ENCODE measurements at regions not wholly inside any gene's neighbourhood (a gene's known extent, or its start where the extent isn't known, plus 50 kb on each side); places are given as distances from the start of the nearest gene placed in this dataset.

DNA sequence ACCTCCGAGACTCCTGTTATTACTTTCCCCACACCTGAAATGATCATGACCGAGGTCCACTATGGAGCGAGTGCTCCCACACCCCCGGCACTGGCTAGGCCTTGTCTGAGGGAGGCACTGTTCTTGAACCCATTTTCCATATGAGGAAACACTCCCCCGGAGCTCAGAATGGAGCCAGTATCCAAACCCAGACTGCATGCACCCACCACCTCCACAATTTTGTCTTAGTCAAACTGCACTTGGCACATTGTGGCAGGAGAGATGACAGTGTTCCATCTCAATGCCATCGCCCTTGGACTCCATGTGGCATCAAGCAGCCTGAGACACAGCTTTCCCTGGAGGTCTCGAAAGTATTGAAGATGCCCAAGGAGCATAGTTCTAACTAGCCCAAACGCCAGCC, 154.1 kb downstream of the NUP210 start:
- H3K4me3 ChIP-seq (ENCODE audit: insufficient read depth, low read length, poor library complexity, severe bottlenecking) = no peak overlapping the region
- no peaks in the 10 kb centered on the region for H3K9me2 ChIP-seq (replicated peaks; ENCODE audit: insufficient read depth, low read length)
- no peaks in the 10 kb centered on the region for H3F3A ChIP-seq (ENCODE audit: insufficient read depth)
- no peaks in the 10 kb centered on the region for H3K27me3 ChIP-seq (ENCODE audit: low read length)
- H3K4me2 ChIP-seq (ENCODE audit: low read depth, low read length, poor library complexity, severe bottlenecking) = no peak overlapping the region
- H3K9me3 ChIP-seq (ENCODE audit: insufficient read depth, low read length) = no peaks in the 10 kb centered on the region
- H3K9ac ChIP-seq (ENCODE audit: low read length) = no peak overlapping the region
- no peak overlapping the region for H3K27ac ChIP-seq (ENCODE audit: low read depth, low read length)
- no peaks in the 10 kb centered on the region for H3K79me2 ChIP-seq (ENCODE audit: insufficient read depth, low read length)
- H2AFZ ChIP-seq (ENCODE audit: low read depth, low read length, severe bottlenecking) = no peak overlapping the region
- TF ChIP-seq, protein P1, sequence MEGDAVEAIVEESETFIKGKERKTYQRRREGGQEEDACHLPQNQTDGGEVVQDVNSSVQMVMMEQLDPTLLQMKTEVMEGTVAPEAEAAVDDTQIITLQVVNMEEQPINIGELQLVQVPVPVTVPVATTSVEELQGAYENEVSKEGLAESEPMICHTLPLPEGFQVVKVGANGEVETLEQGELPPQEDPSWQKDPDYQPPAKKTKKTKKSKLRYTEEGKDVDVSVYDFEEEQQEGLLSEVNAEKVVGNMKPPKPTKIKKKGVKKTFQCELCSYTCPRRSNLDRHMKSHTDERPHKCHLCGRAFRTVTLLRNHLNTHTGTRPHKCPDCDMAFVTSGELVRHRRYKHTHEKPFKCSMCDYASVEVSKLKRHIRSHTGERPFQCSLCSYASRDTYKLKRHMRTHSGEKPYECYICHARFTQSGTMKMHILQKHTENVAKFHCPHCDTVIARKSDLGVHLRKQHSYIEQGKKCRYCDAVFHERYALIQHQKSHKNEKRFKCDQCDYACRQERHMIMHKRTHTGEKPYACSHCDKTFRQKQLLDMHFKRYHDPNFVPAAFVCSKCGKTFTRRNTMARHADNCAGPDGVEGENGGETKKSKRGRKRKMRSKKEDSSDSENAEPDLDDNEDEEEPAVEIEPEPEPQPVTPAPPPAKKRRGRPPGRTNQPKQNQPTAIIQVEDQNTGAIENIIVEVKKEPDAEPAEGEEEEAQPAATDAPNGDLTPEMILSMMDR (IDR thresholded peaks at IDR 0.05; ENCODE audit: insufficient read depth, low read length, poor library complexity, severe bottlenecking) = no peak
- no peak for TF ChIP-seq EZH2phosphoT487 (conservative IDR thresholded peaks at IDR 0.05; ENCODE audit: low read length)
- H3K36me3 ChIP-seq (ENCODE audit: low read length) = no peaks in the 10 kb centered on the region
- no peaks in the 10 kb centered on the region for H4K20me1 ChIP-seq (ENCODE audit: low read depth, low read length)

DNA sequence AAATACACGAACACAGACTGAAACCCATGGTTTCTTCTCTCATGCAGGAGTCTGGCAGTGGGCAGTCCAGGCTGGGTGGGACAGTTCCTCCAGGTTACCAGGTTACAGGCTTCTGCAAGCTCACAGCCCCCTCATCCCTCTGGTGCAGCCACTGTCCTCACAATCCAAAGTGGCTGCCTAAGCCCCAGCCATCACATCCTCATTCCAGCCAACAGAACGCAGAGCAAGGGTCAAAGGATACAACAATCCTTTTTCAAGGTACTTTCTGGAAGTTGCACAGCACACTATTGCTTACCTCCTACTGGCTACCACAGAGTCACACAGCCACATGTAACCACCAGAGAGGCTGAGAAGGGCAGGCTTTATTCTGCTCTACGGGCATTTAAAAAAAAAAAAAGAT, 154.6 kb downstream of the NUP210 start:
- Histone ChIP-seq H3K27me3 (ENCODE audit: low read length) (no peaks in the 10 kb centered on the region), H3K4me3 (ENCODE audit: insufficient read depth, low read length, poor library complexity, severe bottlenecking) (no peak overlapping the region), H2AFZ (ENCODE audit: low read depth, low read length, severe bottlenecking) (no peak overlapping the region), H4K20me1 (ENCODE audit: low read depth, low read length) (no peaks in the 10 kb centered on the region), H3K9me3 (ENCODE audit: insufficient read depth, low read length) (no peaks in the 10 kb centered on the region), H3F3A (ENCODE audit: insufficient read depth) (no peaks in the 10 kb centered on the region), H3K79me2 (ENCODE audit: insufficient read depth, low read length) (no peaks in the 10 kb centered on the region), H3K9ac (ENCODE audit: low read length) (no peak overlapping the region), H3K27ac (ENCODE audit: low read depth, low read length) (no peak overlapping the region), H3K9me2 (replicated peaks; ENCODE audit: insufficient read depth, low read length) (no peaks in the 10 kb centered on the region), H3K36me3 (ENCODE audit: low read length) (no peaks in the 10 kb centered on the region), H3K4me2 (ENCODE audit: low read depth, low read length, poor library complexity, severe bottlenecking) (no peak overlapping the region)
- TF ChIP-seq, protein P1 (IDR thresholded peaks at IDR 0.05; ENCODE audit: insufficient read depth, low read length, poor library complexity, severe bottlenecking) = no peak

DNA sequence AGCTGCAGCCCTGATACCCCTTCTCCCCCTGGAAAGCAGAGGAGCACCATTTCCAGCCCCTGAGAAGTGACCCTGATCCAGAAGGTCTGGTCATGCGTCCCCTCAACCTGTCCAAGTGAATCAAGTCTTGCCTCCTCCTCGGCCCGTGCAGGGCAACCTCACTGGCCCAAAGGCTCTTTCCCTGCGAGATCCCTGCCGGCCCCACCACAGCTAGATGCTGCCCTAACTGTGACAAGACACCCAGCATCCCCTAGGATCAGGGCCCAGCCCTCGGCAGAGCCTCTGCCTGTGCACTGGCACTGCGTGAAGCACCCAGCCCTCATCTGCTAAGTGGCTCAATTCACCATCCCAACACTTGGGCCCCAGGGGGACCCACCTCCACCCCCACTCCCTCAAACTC, 155.1 kb downstream of the NUP210 start:
- Histone ChIP-seq H3K9me2 (replicated peaks; ENCODE audit: insufficient read depth, low read length) (no peaks in the 10 kb centered on the region), H3K27me3 (ENCODE audit: low read length) (no peaks in the 10 kb centered on the region), H3K79me2 (ENCODE audit: insufficient read depth, low read length) (no peaks in the 10 kb centered on the region), H4K20me1 (ENCODE audit: low read depth, low read length) (no peaks in the 10 kb centered on the region), H3K4me2 (ENCODE audit: low read depth, low read length, poor library complexity, severe bottlenecking) (no peak overlapping the region), H3K27ac (ENCODE audit: low read depth, low read length) (no peak overlapping the region), H3K4me3 (ENCODE audit: insufficient read depth, low read length, poor library complexity, severe bottlenecking) (no peak overlapping the region), H2AFZ (ENCODE audit: low read depth, low read length, severe bottlenecking) (no peak overlapping the region), H3K9me3 (ENCODE audit: insufficient read depth, low read length) (no peaks in the 10 kb centered on the region), H3F3A (ENCODE audit: insufficient read depth) (no peaks in the 10 kb centered on the region), H3K36me3 (ENCODE audit: low read length) (no peaks in the 10 kb centered on the region), H3K9ac (ENCODE audit: low read length) (no peak overlapping the region)
- TF ChIP-seq, protein P1 (IDR thresholded peaks at IDR 0.05; ENCODE audit: insufficient read depth, low read length, poor library complexity, severe bottlenecking) = no peak
- TF ChIP-seq EZH2phosphoT487 (conservative IDR thresholded peaks at IDR 0.05; ENCODE audit: low read length) = no peak

DNA sequence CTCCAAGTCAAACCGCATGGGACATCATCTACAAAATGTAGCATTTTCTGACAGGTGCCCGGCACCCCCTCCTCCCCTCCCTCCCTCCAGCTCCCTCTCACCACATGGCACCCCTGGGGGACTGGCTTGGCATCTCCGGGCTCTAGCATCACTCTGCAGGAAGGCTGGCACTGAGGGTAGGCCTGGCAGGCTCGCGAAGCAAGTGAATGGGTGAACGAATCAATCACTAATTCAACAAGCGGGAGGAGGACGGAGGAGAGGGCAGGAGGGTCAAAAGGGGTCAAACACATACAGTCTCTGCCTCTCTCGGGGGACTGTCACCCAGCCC, 155.7 kb downstream of the NUP210 start:
- Histone ChIP-seq H3K79me2 (ENCODE audit: insufficient read depth, low read length) (no peaks in the 10 kb centered on the region), H3K27me3 (ENCODE audit: low read length) (no peaks in the 10 kb centered on the region)

More for the DNA sequence above, 155.7 kb downstream of the NUP210 start:
- Histone ChIP-seq H2AFZ (ENCODE audit: low read depth, low read length, severe bottlenecking) (no peak overlapping the region), H3K9me3 (ENCODE audit: insufficient read depth, low read length) (no peaks in the 10 kb centered on the region), H3K4me2 (ENCODE audit: low read depth, low read length, poor library complexity, severe bottlenecking) (no peak overlapping the region), H3K4me3 (ENCODE audit: insufficient read depth, low read length, poor library complexity, severe bottlenecking) (no peak overlapping the region), H3F3A (ENCODE audit: insufficient read depth) (no peaks in the 10 kb centered on the region), H3K9me2 (replicated peaks; ENCODE audit: insufficient read depth, low read length) (no peaks in the 10 kb centered on the region), H3K9ac (ENCODE audit: low read length) (no peak overlapping the region), H4K20me1 (ENCODE audit: low read depth, low read length) (no peaks in the 10 kb centered on the region), H3K36me3 (ENCODE audit: low read length) (no peaks in the 10 kb centered on the region), H3K27ac (ENCODE audit: low read depth, low read length) (no peak overlapping the region)
- TF ChIP-seq, protein P1 (IDR thresholded peaks at IDR 0.05; ENCODE audit: insufficient read depth, low read length, poor library complexity, severe bottlenecking) = no peak
- no peak for TF ChIP-seq EZH2phosphoT487 (conservative IDR thresholded peaks at IDR 0.05; ENCODE audit: low read length)

Data from SU-DHL-6 (cell line).